GM23338 (cell line): ENCODE measurements at regions not wholly inside any gene's neighbourhood (a gene's known extent, or its start where the extent isn't known, plus 50 kb on each side); places are given as distances from the start of the nearest gene placed in this dataset.

Experiments
- ATAC-seq: fragments of 200-7000 bp; cut with Tn5 transposase; 3 replicates; pipeline ENCODE4 v1.9.1; 2020
- DNase-seq: peaks from one replicate; pipeline ENCODE4 v3.0.0-alpha.2; 2015; ENCODE audit warnings: low spot score
- H2AFZ ChIP-seq: fragments of 200-600 bp; sonication (generic); 2 replicates; pipeline ENCODE4 v1.8.0; 2016; ENCODE audit warnings: antibody characterized with exemption, mild to moderate bottlenecking, moderate library complexity
- H3F3A ChIP-seq: fragments of 200-600 bp; sonication (generic); replicated peaks from 2 replicates; pipeline ENCODE4 v1.8.0; 2017; ENCODE audit warnings: antibody characterized with exemption, mixed run types, low read depth
- H3K27ac ChIP-seq: fragments of 200-600 bp; sonication (generic); 2 replicates; pipeline ENCODE4 v1.6.1; 2016; ENCODE audit warnings: low read depth
- H3K27me3 ChIP-seq: fragments of 200-600 bp; sonication (generic); 2 replicates; pipeline ENCODE4 v1.8.0; 2016; ENCODE audit warnings: mild to moderate bottlenecking, mixed run types, moderate library complexity; ENCODE audit not compliant: insufficient read depth
- H3K36me3 ChIP-seq: fragments of 200-600 bp; sonication (generic); 2 replicates; pipeline ENCODE4 v1.8.0; 2016; ENCODE audit warnings: mild to moderate bottlenecking; ENCODE audit not compliant: insufficient read depth
- H3K4me1 ChIP-seq: fragments of 200-600 bp; sonication (generic); 2 replicates; pipeline ENCODE4 v1.8.0; 2016; ENCODE audit warnings: mild to moderate bottlenecking, moderate library complexity; ENCODE audit not compliant: insufficient read depth
- H3K4me2 ChIP-seq: fragments of 200-600 bp; sonication (generic); 2 replicates; pipeline ENCODE4 v1.7.1; 2017; ENCODE audit warnings: mixed run types
- H3K4me3 ChIP-seq: fragments of 200-600 bp; sonication (generic); 2 replicates; pipeline ENCODE4 v1.6.1; 2016; ENCODE audit warnings: mixed run types
- H3K79me2 ChIP-seq: fragments of 200-600 bp; sonication (generic); replicated peaks from 2 replicates; pipeline ENCODE4 v1.8.0; 2017; ENCODE audit warnings: mild to moderate bottlenecking; ENCODE audit not compliant: insufficient read depth
- H3K9me2 ChIP-seq: fragments of 200-600 bp; sonication (generic); 2 replicates; pipeline ENCODE4 v1.8.0; 2017; ENCODE audit not compliant: insufficient read depth
- H4K20me1 ChIP-seq: fragments of 200-600 bp; sonication (generic); replicated peaks from 2 replicates; pipeline ENCODE4 v1.8.0; 2017; ENCODE audit warnings: mild to moderate bottlenecking; ENCODE audit not compliant: insufficient read depth
- H3K27ac Mint-ChIP-seq: 2 replicates; pipeline ENCODE4 v1.8.0; 2020; ENCODE audit warnings: inconsistent platforms, mild to moderate bottlenecking, moderate library complexity, mixed read lengths
- H3K27me3 Mint-ChIP-seq: 3 replicates; pipeline ENCODE4 v1.8.0; 2022; ENCODE audit warnings: low read depth, mild to moderate bottlenecking, moderate library complexity, mixed read lengths, inconsistent platforms; ENCODE audit not compliant: insufficient read depth, poor library complexity
- H3K36me3 Mint-ChIP-seq: 3 replicates; pipeline ENCODE4 v1.8.0; 2021; ENCODE audit warnings: low read depth, mild to moderate bottlenecking, inconsistent platforms, moderate library complexity, mixed read lengths
- H3K4me1 Mint-ChIP-seq: 3 replicates; pipeline ENCODE4 v1.8.0; 2020; ENCODE audit warnings: mild to moderate bottlenecking, inconsistent platforms, mixed read lengths
- H3K4me3 Mint-ChIP-seq: 3 replicates; pipeline ENCODE4 v1.8.0; 2021; ENCODE audit warnings: moderate library complexity, mild to moderate bottlenecking, inconsistent platforms, mixed read lengths
- H3K9me3 Mint-ChIP-seq: 3 replicates; pipeline ENCODE4 v1.8.0; 2020; ENCODE audit warnings: moderate library complexity, mild to moderate bottlenecking, inconsistent platforms, mixed read lengths
- CREB1 ChIP-seq: fragments of 250-450 bp; sonication (Bioruptor Pico); IDR thresholded peaks from 2 replicates; pipeline ENCODE4 v1.5.0; 2020; ENCODE audit warnings: low read depth, mild to moderate bottlenecking, moderate library complexity
- CTCF ChIP-seq, 2 experiments: fragments of 200-600 bp in 1 of 2; sonication (generic) in 1 of 2; conservative IDR thresholded peaks; 2 replicates each; pipeline versions ENCODE4 v1.5.1 to v1.6.1; 2016 to 2017; ENCODE audit warnings: antibody characterized with exemption in 2 of 2, low read depth in 2 of 2, mild to moderate bottlenecking in 2 of 2, moderate library complexity in 1 of 2
- ETS1 ChIP-seq: IDR thresholded peaks from 2 replicates; pipeline ENCODE4 v1.6.1; 2016; ENCODE audit warnings: antibody characterized with exemption
- EZH2 ChIP-seq: fragments of 200-600 bp; sonication (generic); IDR thresholded peaks from one replicate; pipeline ENCODE4 v1.8.0; 2017; ENCODE audit warnings: antibody characterized with exemption, mild to moderate bottlenecking, low read depth; ENCODE audit not compliant: unreplicated experiment
- EZH2phosphoT487 ChIP-seq: fragments of 200-600 bp; sonication (generic); IDR thresholded peaks from one replicate; pipeline ENCODE4 v1.8.1; 2018; ENCODE audit warnings: antibody characterized with exemption; ENCODE audit not compliant: unreplicated experiment
- NANOG ChIP-seq: IDR thresholded peaks from 2 replicates; pipeline ENCODE4 v1.6.1; 2016; ENCODE audit warnings: antibody characterized with exemption, borderline replicate concordance
- POLR2AphosphoS5 ChIP-seq: IDR thresholded peaks from 2 replicates; pipeline ENCODE4 v1.6.1; 2016; ENCODE audit warnings: antibody characterized with exemption, low read depth
- REST ChIP-seq: IDR thresholded peaks from one replicate; pipeline ENCODE4 v1.6.1; 2018; ENCODE audit warnings: antibody characterized with exemption; ENCODE audit not compliant: unreplicated experiment
- STAT1 ChIP-seq: IDR thresholded peaks from one replicate; pipeline ENCODE4 v1.6.1; 2016; ENCODE audit warnings: antibody characterized with exemption; ENCODE audit not compliant: unreplicated experiment
- ZNF114 ChIP-seq: fragments of 250-450 bp; sonication (Bioruptor Pico); IDR thresholded peaks from 2 replicates; pipeline ENCODE4 v1.5.0; 2020; ENCODE audit warnings: mild to moderate bottlenecking, moderate library complexity
- ZNF331 ChIP-seq: fragments of 250-450 bp; sonication (Bioruptor Pico); IDR thresholded peaks from 2 replicates; pipeline ENCODE4 v1.5.0; 2020; ENCODE audit warnings: low read depth, mild to moderate bottlenecking, moderate library complexity

- no peaks in the 10 kb centered on the region for H3F3A ChIP-seq
- Mint-ChIP-seq H3K4me1 (peaks cover 6% of the 10 kb centered on the region; the same call in 2 of the 3 replicates), H3K36me3 (no peaks in the 10 kb centered on the region; the same call in 2 of the 3 replicates), H3K27ac (no peak overlapping the region), H3K27me3 (peaks cover 16% of the 10 kb centered on the region), H3K4me3 (no peak overlapping the region), H3K9me3 (no peaks in the 10 kb centered on the region)
- H3K9me2 ChIP-seq: no peaks in the 10 kb centered on the region
- no peaks in the 10 kb centered on the region for H3K4me1 ChIP-seq
- H3K4me2 ChIP-seq: no peak overlapping the region
- H3K79me2 ChIP-seq: no peaks in the 10 kb centered on the region
- no peaks in the 10 kb centered on the region for H3K36me3 ChIP-seq
- DNase-seq: no peak
- H3K27me3 ChIP-seq: no peaks in the 10 kb centered on the region
- no peak overlapping the region for H3K27ac ChIP-seq
- TF ChIP-seq EZH2 (no peak), ZNF114 (no peak), EZH2phosphoT487 (no peak), ETS1 (no peak), CTCF (conservative IDR thresholded peaks at IDR 0.05; ENCODE audit: low read depth in 2 of 2) (no peak), ZNF331 (CRISPR knock-in tag) (no peak), CREB1 (CRISPR knock-in tag) (no peak), NANOG (no peak)
- no peak for ATAC-seq
- H2AFZ ChIP-seq: no peak overlapping the region
- H3K4me3 ChIP-seq: no peak overlapping the region
- no peaks in the 10 kb centered on the region for H4K20me1 ChIP-seq
Observed at GRCh38 chr10:78765726-78766335, 302.9 kb upstream of the ZMIZ1 start.

GRCh38 chr10:78766603-78767002, 302.2 kb upstream of the ZMIZ1 start:
- peaks cover 14% of the 10 kb centered on the region for H3K27me3 Mint-ChIP-seq
- ATAC-seq: no peak
- peaks cover 4% of the 10 kb centered on the region; the same call in 2 of the 3 replicates for H3K4me1 Mint-ChIP-seq
- no peak for TF ChIP-seq EZH2
- no peak for TF ChIP-seq STAT1
- no peak for TF ChIP-seq ETS1
- no peak for TF ChIP-seq REST
- no peak for TF ChIP-seq ZNF114
- TF ChIP-seq EZH2phosphoT487: no peak
- no peak for TF ChIP-seq CREB1 (CRISPR knock-in tag)
- TF ChIP-seq CTCF (conservative IDR thresholded peaks at IDR 0.05; ENCODE audit: low read depth in 2 of 2): no peak
- TF ChIP-seq POLR2AphosphoS5: no peak

More at GRCh38 chr10:78766603-78767002, 302.2 kb upstream of the ZMIZ1 start:
- Mint-ChIP-seq H3K36me3 (no peaks in the 10 kb centered on the region; the same call in 2 of the 3 replicates), H3K27ac (no peak overlapping the region), H3K9me3 (no peaks in the 10 kb centered on the region), H3K4me3 (no peak overlapping the region)
- no peaks in the 10 kb centered on the region for H3F3A ChIP-seq
- no peak overlapping the region for H3K27ac ChIP-seq
- DNase-seq: no peak
- no peak overlapping the region for H2AFZ ChIP-seq
- H3K4me1 ChIP-seq: no peaks in the 10 kb centered on the region
- no peaks in the 10 kb centered on the region for H3K36me3 ChIP-seq
- no peaks in the 10 kb centered on the region for H3K79me2 ChIP-seq
- H3K27me3 ChIP-seq: no peaks in the 10 kb centered on the region
- H3K9me2 ChIP-seq: no peaks in the 10 kb centered on the region
- H3K4me2 ChIP-seq: no peak overlapping the region
- no peaks in the 10 kb centered on the region for H4K20me1 ChIP-seq
- no peak overlapping the region for H3K4me3 ChIP-seq
